NCI-H460 (cell line): ENCODE measurements at regions not wholly inside any gene's neighbourhood (a gene's known extent, or its start where the extent isn't known, plus 50 kb on each side); places are given as distances from the start of the nearest gene placed in this dataset.
A peak's percentile ranks its signal among the peaks of the same experiment; 100 is the strongest.
"Not testable (repeated sequence)": the region's sequence is repeated elsewhere in the genome, so short reads cannot be mapped to it uniquely, and the experiment has no call there.

Experiments used
- DNase-seq: peaks from one replicate; pipeline ENCODE4 v3.0.0-alpha.2; 2016; ENCODE audit warnings: low read depth; ENCODE audit errors: extremely low read depth

DNA sequence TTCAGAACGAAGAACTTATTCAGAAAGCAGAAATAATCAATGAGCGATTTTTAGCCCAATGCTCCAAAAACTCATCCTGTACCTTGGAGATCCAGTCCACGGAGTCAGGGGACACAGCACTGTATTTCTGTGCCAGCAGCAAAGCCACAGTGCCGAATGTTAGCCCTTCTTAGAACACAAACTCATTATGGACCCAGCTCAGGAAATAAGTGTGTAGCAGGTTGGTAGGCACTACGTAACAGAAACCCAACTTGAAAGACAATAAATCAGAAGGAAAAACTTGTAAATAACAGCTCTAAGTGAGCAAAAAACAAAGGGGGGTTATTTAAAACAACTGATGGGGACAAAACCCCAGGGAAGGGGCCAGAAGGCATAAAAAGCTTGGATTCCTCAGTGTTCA, 112.0 kb upstream of the PRSS1 start:
- no peak for DNase-seq

GRCh38 chr7:142636751-142637150, 112.5 kb upstream of the PRSS1 start:
- DNase-seq, result no peak

GRCh38 chr7:142636107-142636506, 113.2 kb upstream of the PRSS1 start:
- DNase-seq, result not testable (repeated sequence)

DNA sequence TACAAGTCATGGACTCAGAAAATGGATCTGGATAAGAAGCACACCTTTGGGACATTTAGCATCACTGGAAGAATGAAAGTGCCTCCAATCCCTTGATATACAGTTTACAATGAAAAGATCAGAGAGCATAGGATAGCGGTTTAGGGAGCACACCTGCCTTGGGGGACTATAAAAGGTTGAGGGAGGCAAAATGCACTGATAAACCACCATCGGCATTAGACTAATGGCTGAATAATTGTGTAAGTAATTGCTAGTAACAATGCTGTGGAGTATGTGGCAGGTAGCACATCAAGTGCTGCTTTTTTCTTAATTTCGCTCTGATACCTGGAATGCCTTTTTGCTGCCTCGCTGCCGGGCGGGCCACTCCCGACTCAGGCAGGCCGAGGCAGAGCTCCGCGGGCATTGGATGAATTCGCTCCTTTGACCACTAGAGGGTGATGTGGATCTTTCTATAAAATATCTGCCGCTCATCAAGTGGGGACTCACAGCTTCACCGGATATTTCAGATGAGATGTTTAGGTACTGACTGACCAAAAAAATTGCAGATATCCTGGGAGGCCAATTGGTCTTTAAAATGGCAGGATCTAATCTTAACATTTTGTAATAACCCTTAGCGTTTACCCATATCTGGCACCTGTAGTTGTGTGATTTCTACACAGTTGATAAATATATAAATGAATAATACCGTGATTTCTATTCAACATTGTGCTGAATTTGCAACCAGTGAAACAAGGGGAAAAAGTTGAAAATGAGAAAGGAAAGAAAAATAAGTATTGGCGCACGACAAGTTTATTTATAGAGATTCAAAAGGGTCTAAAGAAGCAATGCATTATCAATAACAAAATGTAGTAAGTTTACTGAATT, 116.8 kb upstream of the PRSS1 start:
- peak; percentile 72 for DNase-seq

- DNase-seq, result no peak
Observed at GRCh38 chr7:142629588-142630260, 119.5 kb upstream of the PRSS1 start.

- DNase-seq, result no peak
Observed at GRCh38 chr7:142628945-142629344, 120.3 kb upstream of the PRSS1 start.

DNA sequence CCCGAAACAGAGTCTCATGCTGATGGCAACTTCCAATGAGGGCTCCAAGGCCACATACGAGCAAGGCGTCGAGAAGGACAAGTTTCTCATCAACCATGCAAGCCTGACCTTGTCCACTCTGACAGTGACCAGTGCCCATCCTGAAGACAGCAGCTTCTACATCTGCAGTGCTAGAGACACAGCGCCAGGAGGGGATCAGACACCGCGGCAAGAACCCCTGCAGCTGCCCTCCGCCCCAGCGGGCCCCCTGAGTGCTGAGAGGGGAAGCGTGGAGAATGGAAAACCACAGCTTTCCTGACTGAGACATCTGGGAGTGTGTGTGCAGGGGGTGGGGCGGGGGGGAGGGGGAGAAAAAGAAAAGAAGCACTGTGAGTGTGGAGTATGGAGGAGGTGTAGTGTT, 122.0 kb upstream of the PRSS1 start:
- not testable (repeated sequence) for DNase-seq

- DNase-seq, result peak; percentile 65
Observed at GRCh38 chr7:142626420-142627035, 122.7 kb upstream of the PRSS1 start.

DNA sequence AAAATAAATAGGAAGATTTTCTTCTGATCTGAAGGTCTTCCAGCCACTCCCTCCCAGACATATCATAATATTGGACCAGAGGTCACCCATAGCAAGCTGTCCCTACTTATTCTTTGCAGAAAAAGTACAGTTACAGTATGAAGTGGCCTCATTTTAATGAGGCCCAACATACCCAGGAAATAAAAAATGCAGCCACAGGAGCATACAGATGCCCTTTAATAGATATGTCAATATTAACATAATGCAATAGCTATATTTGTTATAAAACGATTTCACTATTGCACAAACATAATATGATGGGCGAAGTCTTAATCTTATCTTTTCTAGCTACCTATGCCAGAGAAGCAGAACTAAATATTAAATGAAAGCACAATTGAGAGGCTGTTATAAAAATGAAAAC, 124.1 kb upstream of the PRSS1 start:
- not testable (repeated sequence) for DNase-seq

GRCh38 chr7:142620402-142620801, 128.9 kb upstream of the PRSS1 start:
- no peak for DNase-seq

DNA sequence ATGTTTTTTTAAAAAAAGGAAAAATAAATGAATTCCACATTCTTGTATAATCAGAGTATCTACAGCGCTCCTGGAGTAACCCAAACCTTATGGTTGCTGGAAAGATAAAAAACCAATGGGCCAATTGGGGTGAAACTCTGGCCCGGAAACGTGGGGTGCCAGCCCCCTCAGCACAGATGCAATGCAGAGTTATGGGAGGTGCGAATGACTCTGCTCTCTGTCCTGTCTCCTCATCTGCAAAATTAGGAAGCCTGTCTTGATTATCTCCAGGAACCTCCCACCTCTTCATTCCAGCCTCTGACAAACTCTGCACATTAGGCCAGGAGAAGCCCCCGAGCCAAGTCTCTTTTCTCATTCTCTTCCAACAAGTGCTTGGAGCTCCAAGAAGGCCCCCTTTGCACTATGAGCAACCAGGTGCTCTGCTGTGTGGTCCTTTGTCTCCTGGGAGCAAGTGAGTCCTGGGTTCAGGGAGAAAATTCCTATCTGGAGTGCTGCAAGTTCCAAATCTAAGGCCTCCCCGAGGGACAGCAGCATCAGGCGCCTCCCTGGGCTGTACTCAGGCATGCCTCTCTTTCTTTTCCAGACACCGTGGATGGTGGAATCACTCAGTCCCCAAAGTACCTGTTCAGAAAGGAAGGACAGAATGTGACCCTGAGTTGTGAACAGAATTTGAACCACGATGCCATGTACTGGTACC, 130.5 kb upstream of the PRSS1 start:
- no peak for DNase-seq

GRCh38 chr7:142616842-142617241, 132.4 kb upstream of the PRSS1 start:
- DNase-seq, result no peak

GRCh38 chr7:142616121-142616643, 133.1 kb upstream of the PRSS1 start:
- no peak for DNase-seq

DNA sequence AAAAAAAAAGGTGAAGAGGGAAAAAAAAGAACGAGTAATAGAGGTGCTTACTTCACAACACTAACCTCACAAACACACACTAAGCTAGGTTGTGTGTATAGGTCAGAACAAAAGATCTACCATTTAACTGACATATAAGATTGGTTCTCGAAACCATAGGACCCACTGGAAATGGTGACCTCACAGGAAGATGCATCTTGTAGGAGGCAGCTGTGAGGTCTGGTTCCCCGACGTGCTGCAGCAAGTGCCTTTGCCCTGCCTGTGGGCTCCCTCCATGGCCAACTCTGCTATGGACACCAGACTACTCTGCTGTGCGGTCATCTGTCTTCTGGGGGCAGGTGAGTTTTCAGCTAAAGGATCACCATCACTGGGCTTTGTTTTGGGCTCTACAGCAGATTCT, 133.8 kb upstream of the PRSS1 start:
- no peak for DNase-seq

GRCh38 chr7:142614116-142614515, 135.2 kb upstream of the PRSS1 start:
- no peak for DNase-seq

DNA sequence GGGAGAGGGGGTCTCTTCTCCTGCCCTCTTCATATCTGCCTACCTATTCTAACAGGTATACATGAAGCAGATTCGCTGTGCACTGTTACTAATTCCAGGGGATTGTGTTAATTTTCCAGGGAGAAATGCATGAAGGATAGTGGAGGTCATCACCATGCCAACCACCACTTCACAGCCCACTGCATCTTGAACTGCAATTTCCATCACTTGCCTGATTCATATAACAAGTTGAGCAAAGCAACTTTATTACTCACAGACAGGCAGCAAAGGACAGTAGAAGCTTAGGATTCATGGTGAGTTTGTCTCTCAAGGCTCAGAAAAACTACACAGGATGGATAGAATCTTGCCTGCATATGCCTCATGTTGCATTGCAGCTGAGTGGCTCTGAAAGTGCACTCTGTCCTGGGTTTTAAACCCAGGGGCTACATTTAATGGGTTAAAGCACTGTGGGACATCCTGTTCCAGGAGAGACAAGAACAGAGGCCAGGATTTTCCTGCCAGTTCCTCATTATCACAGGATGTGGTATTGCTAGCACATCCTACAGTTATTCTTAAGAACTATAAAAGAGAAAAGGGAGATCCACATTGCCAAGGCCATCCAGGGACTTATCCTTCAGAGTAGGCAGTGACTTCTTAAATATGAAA, 136.9 kb upstream of the PRSS1 start:
- DNase-seq, result no peak

GRCh38 chr7:142611566-142612236, 137.6 kb upstream of the PRSS1 start:
- no peak for DNase-seq

DNA sequence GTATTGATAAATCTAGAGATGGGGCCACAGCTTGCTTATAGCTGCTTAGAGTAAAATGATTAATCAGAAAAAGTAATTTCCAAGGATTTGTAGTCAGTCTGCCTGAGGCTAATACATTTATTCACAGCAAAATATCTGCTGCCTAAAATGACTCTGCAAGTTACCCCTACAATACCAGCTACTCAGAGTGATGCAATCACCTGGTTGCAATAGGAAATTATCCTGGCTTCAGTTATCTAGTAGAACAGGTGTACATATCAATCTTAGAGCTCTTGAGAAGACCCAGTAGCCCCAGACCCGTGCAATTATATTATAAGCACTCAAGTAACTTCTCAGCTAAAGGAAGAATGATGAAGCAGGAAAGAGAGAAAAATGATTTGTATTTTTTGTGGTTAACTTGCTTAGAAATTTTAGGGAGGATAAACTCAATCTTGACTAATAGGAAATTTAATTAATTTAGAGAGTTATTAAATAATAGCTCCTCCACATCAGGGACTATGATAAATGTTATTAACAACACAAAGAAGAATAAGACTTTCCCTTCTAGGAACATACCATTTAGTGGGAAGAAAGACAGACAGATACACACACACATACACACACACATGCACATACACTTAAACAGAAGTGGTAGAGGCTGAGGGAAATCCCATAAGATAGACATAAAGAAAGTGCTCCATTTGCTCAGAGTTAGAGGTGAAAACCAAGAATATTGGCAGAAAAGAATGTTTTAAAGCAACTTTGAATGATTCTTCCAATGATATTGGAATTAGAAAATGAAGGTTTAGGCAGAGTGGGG, 140.4 kb upstream of the PRSS1 start:
- peak; percentile 5 for DNase-seq

DNA sequence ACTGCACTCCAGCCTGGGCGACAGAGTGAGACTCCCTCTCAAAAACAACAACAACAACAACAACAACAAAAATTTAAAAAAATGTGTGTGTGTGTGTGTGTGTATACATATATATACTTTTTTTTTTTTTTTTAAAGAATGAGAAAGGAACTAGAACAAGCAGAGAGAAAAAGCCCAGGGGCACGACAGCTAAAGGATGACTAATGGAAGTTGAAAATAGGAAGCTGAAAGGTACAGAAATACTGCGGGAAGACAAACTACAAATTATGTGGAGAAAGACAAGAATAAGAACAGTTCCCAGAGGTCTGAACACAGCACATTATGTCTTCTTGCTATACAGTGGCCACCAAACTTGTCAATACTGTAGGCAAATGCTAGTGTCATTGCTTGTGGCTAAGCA, 141.9 kb upstream of the PRSS1 start:
- DNase-seq, result no peak
